Activated naive CD4-positive, alpha-beta T cell treated with anti-CD3 and anti-CD28 coated beads for 36 hours (primary cell): ENCODE measurements at regions not wholly inside any gene's neighbourhood (a gene's known extent, or its start where the extent isn't known, plus 50 kb on each side); places are given as distances from the start of the nearest gene placed in this dataset.

Experiments used
- CTCF ChIA-PET: fragments of 350-600 bp; sonication (Branson Sonifier 250); formaldehyde crosslinking; loops from one replicate; lab custom pipeline; 2021; ENCODE audit warnings: antibody characterized with exemption; lab: Charles Lee
- DNase-seq: peaks from one replicate; pipeline ENCODE4 v3.0.0-alpha.2; 2020
- H3K27ac Mint-ChIP-seq: one replicate; pipeline ENCODE4 v1.8.0; 2021; ENCODE audit warnings: mild to moderate bottlenecking, mixed read lengths
- H3K27me3 Mint-ChIP-seq: one replicate; pipeline ENCODE4 v1.8.0; 2021; ENCODE audit warnings: low read depth, mixed read lengths
- H3K36me3 Mint-ChIP-seq: one replicate; pipeline ENCODE4 v1.8.0; 2021; ENCODE audit warnings: low read depth, mixed read lengths
- H3K4me1 Mint-ChIP-seq: one replicate; pipeline ENCODE4 v1.8.0; 2021; ENCODE audit warnings: low read depth, mixed read lengths
- H3K4me3 Mint-ChIP-seq: one replicate; pipeline ENCODE4 v1.8.0; 2021; ENCODE audit warnings: mild to moderate bottlenecking, moderate library complexity, mixed read lengths
- H3K9me3 Mint-ChIP-seq: one replicate; pipeline ENCODE4 v1.8.0; 2021; ENCODE audit warnings: mixed read lengths
- intact Hi-C: fragments of 100-400 bp; cut with micrococcal nuclease; formaldehyde crosslinking; loops from one replicate; pipeline ENCODE4 v1.15.1; 2023

DNA sequence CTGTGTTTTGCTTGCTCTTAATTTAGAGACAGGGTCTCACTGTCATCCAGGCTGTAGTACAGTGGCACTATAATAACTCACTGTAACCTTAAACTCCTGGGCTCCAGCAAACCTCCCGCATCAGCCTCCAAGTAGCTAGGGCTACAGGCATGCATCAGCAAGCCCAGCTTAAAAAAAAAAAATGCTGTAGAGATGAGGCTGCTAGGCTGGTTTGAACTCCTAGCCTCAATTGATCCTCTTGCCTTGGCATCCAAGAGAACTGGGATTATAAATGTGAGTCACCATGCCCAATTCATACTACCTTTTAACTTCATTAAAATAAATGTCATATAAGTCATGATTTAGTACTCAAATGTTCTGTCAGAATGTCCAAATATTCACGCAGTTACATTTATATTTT is 2195.7 kb upstream of the C9orf72 start:
- H3K36me3 Mint-ChIP-seq, result no peaks in the 10 kb centered on the region
- no peaks in the 10 kb centered on the region for H3K4me1 Mint-ChIP-seq
- H3K4me3 Mint-ChIP-seq, result no peak overlapping the region
- DNase-seq, result no peak
- intact Hi-C loops, result no loop called here
- CTCF ChIA-PET, result no interaction called here
- no peaks in the 10 kb centered on the region for H3K27me3 Mint-ChIP-seq
- peaks cover 6% of the 10 kb centered on the region for H3K9me3 Mint-ChIP-seq
- no peak overlapping the region for H3K27ac Mint-ChIP-seq

GRCh38 chr9:29773676-29774075 is 2200.4 kb upstream of the C9orf72 start:
- Mint-ChIP-seq H3K36me3 (no peaks in the 10 kb centered on the region), H3K4me3 (no peak overlapping the region), H3K4me1 (no peaks in the 10 kb centered on the region), H3K27me3 (no peaks in the 10 kb centered on the region), H3K27ac (no peak overlapping the region), H3K9me3 (peaks cover 2% of the 10 kb centered on the region)
- no peak for DNase-seq
- intact Hi-C loops, result no loop called here
- CTCF ChIA-PET, result interaction anchor here (0.6 kb wide), 1 partner anchor 15 kb away, joined by 3 read pairs; no protein-coding TSS in a partner anchor

DNA sequence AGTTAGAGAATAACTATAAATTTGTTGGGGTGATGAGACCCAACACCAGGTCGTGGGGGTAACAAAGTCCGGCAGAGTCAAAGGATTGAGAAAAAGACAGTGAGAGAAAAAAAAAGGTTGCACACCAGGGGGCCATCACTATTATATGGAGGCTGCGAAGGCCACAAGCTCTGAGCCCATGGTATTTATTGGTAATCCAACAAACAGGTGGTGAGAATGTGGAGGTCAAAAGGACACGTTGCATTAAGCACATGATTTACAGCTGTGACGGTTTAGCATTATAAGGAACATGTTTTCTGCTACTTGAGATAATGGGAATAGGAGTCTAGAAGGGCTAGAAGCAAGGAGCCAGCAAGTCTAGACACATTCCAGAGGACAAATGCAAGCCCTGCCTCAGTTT is 2202.2 kb upstream of the C9orf72 start:
- intact Hi-C loops, result no loop called here
- no peak overlapping the region for H3K27ac Mint-ChIP-seq
- no peaks in the 10 kb centered on the region for H3K27me3 Mint-ChIP-seq
- H3K4me3 Mint-ChIP-seq, result no peak overlapping the region
- H3K9me3 Mint-ChIP-seq, result peaks cover 4% of the 10 kb centered on the region
- CTCF ChIA-PET, result no interaction called here
- no peaks in the 10 kb centered on the region for H3K36me3 Mint-ChIP-seq
- H3K4me1 Mint-ChIP-seq, result no peaks in the 10 kb centered on the region
- no peak for DNase-seq

DNA sequence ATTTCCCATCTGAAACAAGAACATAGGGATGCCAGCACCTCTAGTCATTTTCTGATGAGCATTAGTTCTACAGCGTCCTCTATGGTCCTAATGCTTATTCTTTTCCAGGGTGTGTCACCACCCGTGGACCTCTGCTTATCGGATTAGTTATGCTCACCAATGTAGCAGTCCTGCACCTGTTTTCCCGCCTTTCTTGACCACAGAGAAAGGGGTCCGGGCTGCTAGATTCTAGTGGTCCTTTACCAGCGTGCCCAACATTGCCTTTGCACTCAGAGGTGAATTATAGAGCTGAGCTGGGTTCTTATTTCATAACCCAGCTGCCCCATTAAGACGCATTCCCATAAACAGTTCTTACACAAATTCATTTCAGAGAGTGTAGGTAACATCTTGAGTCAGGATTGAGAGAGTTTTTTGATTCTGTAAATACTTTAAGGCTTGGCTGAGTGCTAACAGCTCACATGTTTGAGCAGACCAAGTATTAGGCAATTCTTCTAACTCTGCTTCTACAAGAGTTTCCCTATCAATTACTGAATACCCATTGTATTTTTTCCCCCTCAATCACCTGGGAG is 2205.1 kb upstream of the C9orf72 start:
- Mint-ChIP-seq H3K9me3 (peaks cover 4% of the 10 kb centered on the region), H3K4me1 (no peaks in the 10 kb centered on the region), H3K27ac (no peak overlapping the region), H3K4me3 (no peak overlapping the region), H3K27me3 (no peaks in the 10 kb centered on the region), H3K36me3 (no peaks in the 10 kb centered on the region)
- CTCF ChIA-PET, result no interaction called here
- no peak for DNase-seq
- intact Hi-C loops, result no loop called here

GRCh38 chr9:29793970-29794369 is 2220.7 kb upstream of the C9orf72 start:
- intact Hi-C loops, result no loop called here
- CTCF ChIA-PET, result interaction anchor here (0.5 kb wide), 1 partner anchor 718 kb away, joined by 7 read pairs; no protein-coding TSS in a partner anchor
- no peak overlapping the region for H3K4me3 Mint-ChIP-seq
- H3K27me3 Mint-ChIP-seq, result no peaks in the 10 kb centered on the region
- no peak overlapping the region for H3K27ac Mint-ChIP-seq
- H3K36me3 Mint-ChIP-seq, result no peaks in the 10 kb centered on the region
- DNase-seq, result no peak
- no peaks in the 10 kb centered on the region for H3K4me1 Mint-ChIP-seq
- no peaks in the 10 kb centered on the region for H3K9me3 Mint-ChIP-seq

DNA sequence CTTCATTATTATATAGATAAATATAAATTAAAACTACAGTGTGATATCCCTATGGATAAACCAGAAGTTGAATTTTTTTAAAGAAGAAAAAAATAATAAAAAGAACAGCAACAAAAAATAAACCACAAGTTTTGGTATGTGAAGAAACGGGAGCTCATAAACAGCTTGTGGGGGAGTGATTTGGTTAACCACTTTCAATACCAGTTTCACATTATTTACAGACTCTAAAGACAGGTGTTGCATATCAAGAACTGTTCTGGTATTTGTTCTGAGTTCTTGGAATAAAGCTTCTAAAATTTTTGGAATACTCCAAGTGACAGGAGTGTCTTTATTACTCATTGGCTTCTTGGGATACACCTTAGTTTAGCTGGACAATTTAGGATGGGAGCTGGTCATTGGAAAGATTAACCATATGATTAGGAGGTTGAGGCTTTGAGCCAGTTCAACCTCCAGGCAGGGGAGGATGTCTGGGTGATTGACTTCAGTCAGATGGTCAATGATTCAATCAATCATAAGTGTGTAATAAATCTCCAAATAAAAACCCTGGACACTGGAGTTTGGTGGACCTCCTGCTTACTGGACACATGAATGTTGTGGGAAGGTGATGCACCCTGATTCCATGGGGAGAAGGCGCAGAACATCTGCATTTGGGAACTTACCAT is 2223.1 kb upstream of the C9orf72 start:
- no peaks in the 10 kb centered on the region for H3K4me1 Mint-ChIP-seq
- intact Hi-C loops, result no loop called here
- CTCF ChIA-PET, result no interaction called here
- H3K36me3 Mint-ChIP-seq, result no peaks in the 10 kb centered on the region
- no peaks in the 10 kb centered on the region for H3K27me3 Mint-ChIP-seq
- no peak for DNase-seq
- H3K4me3 Mint-ChIP-seq, result no peak overlapping the region
- H3K9me3 Mint-ChIP-seq, result no peaks in the 10 kb centered on the region
- no peak overlapping the region for H3K27ac Mint-ChIP-seq

GRCh38 chr9:29798599-29798998 is 2225.3 kb upstream of the C9orf72 start:
- Mint-ChIP-seq H3K27ac (no peak overlapping the region), H3K4me1 (no peaks in the 10 kb centered on the region), H3K4me3 (no peak overlapping the region), H3K9me3 (no peaks in the 10 kb centered on the region), H3K27me3 (no peaks in the 10 kb centered on the region), H3K36me3 (no peaks in the 10 kb centered on the region)
- DNase-seq, result no peak
- intact Hi-C loops, result no loop called here
- CTCF ChIA-PET, result no interaction called here

GRCh38 chr9:29799227-29799626 is 2225.9 kb upstream of the C9orf72 start:
- CTCF ChIA-PET, result no interaction called here

DNA sequence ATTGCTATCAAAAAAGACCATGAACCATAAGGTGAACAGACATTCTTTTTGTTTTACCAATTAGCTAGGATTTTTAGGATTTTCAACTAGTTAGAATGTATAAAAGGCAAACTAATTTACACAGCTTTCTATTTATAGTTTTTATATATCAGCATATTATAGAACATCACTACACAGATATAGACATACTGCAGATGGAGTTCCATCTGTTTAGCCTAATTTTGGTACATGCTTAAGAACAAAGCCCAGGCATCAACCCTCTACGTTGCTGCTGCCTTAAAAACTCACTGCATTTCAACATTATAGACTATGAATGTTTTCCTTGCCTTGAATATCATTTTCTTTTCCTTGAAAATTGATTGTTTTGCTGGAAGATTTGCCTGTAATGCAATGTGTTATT is 2227.5 kb upstream of the C9orf72 start:
- CTCF ChIA-PET, result no interaction called here
- no peaks in the 10 kb centered on the region for H3K27me3 Mint-ChIP-seq
- no peaks in the 10 kb centered on the region for H3K36me3 Mint-ChIP-seq
- DNase-seq, result no peak
- no peaks in the 10 kb centered on the region for H3K4me1 Mint-ChIP-seq
- no peak overlapping the region for H3K27ac Mint-ChIP-seq
- no peaks in the 10 kb centered on the region for H3K9me3 Mint-ChIP-seq
- intact Hi-C loops, result no loop called here
- H3K4me3 Mint-ChIP-seq, result no peak overlapping the region

More at GRCh38 chr9:29799227-29799626, 2225.9 kb upstream of the C9orf72 start:
- no peaks in the 10 kb centered on the region for H3K4me1 Mint-ChIP-seq
- intact Hi-C loops, result no loop called here
- no peaks in the 10 kb centered on the region for H3K27me3 Mint-ChIP-seq
- DNase-seq, result no peak
- H3K4me3 Mint-ChIP-seq, result no peak overlapping the region
- H3K9me3 Mint-ChIP-seq, result no peaks in the 10 kb centered on the region
- H3K27ac Mint-ChIP-seq, result no peak overlapping the region
- no peaks in the 10 kb centered on the region for H3K36me3 Mint-ChIP-seq

- no peak overlapping the region for H3K4me3 Mint-ChIP-seq
- H3K9me3 Mint-ChIP-seq, result no peaks in the 10 kb centered on the region
- intact Hi-C loops, result no loop called here
- no peaks in the 10 kb centered on the region for H3K36me3 Mint-ChIP-seq
- H3K27me3 Mint-ChIP-seq, result no peaks in the 10 kb centered on the region
- DNase-seq, result no peak
- CTCF ChIA-PET, result no interaction called here
- H3K27ac Mint-ChIP-seq, result no peak overlapping the region
- H3K4me1 Mint-ChIP-seq, result no peaks in the 10 kb centered on the region
Observed at GRCh38 chr9:29802454-29802853, 2229.2 kb upstream of the C9orf72 start.

GRCh38 chr9:29806937-29807618 is 2233.8 kb upstream of the C9orf72 start:
- Mint-ChIP-seq H3K27ac (no peak overlapping the region), H3K27me3 (no peaks in the 10 kb centered on the region), H3K4me1 (no peaks in the 10 kb centered on the region), H3K9me3 (peaks cover 11% of the 10 kb centered on the region), H3K4me3 (no peak overlapping the region), H3K36me3 (no peaks in the 10 kb centered on the region)
- CTCF ChIA-PET, result no interaction called here
- DNase-seq, result no peak
- intact Hi-C loops, result no loop called here

DNA sequence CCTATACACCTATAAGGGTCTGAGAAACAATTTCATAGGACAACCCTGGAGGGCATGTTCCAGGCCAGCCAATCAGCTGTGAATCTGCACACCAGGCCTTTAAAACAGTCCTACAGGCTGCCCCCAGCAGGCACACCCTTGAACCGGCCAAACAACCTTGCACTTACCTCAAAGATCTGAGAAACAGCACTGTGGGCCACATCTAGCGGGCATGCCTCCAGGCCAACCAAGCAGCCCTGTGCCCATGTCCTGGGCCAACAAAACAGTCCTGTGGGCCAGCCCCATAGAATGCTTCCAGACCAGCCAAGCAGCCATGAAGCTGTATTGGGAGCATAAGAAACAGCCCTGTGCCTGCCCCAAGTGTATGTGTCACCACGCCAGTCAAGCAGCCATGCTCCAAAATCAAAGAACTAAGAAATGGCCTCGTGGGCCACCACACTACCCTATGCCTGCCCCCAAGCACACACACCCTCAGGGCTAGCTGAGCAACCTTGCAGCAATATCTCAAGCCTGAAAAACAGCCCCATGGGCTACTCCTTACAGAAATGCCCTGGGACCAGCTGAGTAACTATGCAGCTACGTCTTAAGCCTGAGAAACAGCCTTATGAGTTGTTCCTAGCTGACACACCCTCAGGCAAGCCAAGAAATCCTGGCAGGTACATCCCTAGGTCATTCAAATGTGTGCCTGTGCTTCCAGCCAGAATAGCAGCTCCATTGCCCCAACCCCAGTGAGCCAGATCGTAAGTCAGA is 2243.8 kb upstream of the C9orf72 start:
- intact Hi-C loops, result no loop called here
- Mint-ChIP-seq H3K9me3 (peaks cover 14% of the 10 kb centered on the region), H3K36me3 (no peaks in the 10 kb centered on the region), H3K27ac (no peak overlapping the region), H3K27me3 (no peaks in the 10 kb centered on the region), H3K4me1 (no peaks in the 10 kb centered on the region), H3K4me3 (no peak overlapping the region)
- DNase-seq, result no peak
- CTCF ChIA-PET, result no interaction called here
